NT2/D1 (cell line): ENCODE measurements at regions not wholly inside any gene's neighbourhood (a gene's known extent, or its start where the extent isn't known, plus 50 kb on each side); places are given as distances from the start of the nearest gene placed in this dataset.

ENCODE experiments used
- DNase-seq: peaks from one replicate; pipeline ENCODE4 v3.0.0-alpha.2; 2011; ENCODE audit warnings: low read depth, low spot score
- H3K27me3 ChIP-seq: 2 replicates; pipeline ENCODE4 v1.6.0; 2011; ENCODE audit warnings: mild to moderate bottlenecking; ENCODE audit not compliant: insufficient read length, insufficient read depth
- H3K36me3 ChIP-seq: 2 replicates; pipeline ENCODE4 v1.6.1; 2011; ENCODE audit warnings: mild to moderate bottlenecking, low read length, mixed read lengths; ENCODE audit not compliant: insufficient read depth, insufficient read length
- H3K4me1 ChIP-seq: 2 replicates; pipeline ENCODE4 v1.5.1; 2011; ENCODE audit not compliant: insufficient read depth, insufficient read length
- H3K4me3 ChIP-seq: 2 replicates; pipeline ENCODE4 v1.5.1; 2011; ENCODE audit warnings: low read depth; ENCODE audit not compliant: insufficient read length
- H3K9ac ChIP-seq: 2 replicates; pipeline ENCODE4 v1.6.0; 2011; ENCODE audit warnings: low read depth; ENCODE audit not compliant: insufficient read length
- H3K9me3 ChIP-seq: 2 replicates; pipeline ENCODE4 v1.5.1; 2011; ENCODE audit warnings: mild to moderate bottlenecking, low read length; ENCODE audit not compliant: insufficient read depth
- SUZ12 ChIP-seq: IDR thresholded peaks from 2 replicates; pipeline ENCODE4 v1.6.1; 2011; ENCODE audit not compliant: insufficient read length, insufficient read depth; ENCODE audit errors: extremely low read depth
- YY1 ChIP-seq: IDR thresholded peaks from 2 replicates; pipeline ENCODE4 v1.6.1; 2011; ENCODE audit not compliant: insufficient read length, insufficient read depth
- ZNF274 ChIP-seq: IDR thresholded peaks from 2 replicates; pipeline ENCODE4 v1.6.1; 2011; ENCODE audit warnings: mild to moderate bottlenecking, low read depth, low read length

DNA sequence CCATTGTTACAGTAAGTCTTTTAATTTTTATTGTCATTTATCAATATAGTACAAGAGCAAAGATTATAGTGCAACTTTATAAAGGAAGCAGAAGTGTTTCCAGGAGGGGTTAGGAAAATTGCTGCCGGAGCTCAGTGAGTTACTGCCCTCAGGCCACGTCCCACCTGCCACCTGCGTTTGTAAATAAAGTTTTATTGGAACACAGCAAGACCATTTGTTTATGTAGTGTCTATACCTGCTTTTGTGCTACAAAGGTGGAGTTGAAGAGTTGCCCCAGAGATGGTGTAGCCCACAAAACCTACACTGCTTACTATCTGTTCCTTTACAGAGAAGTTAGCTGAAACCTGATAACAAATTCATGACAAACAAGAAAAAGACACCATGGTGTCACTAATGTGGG, 437.8 kb upstream of the B3GAT1 start:
- no peaks in the 10 kb centered on the region for H3K27me3 ChIP-seq

DNA sequence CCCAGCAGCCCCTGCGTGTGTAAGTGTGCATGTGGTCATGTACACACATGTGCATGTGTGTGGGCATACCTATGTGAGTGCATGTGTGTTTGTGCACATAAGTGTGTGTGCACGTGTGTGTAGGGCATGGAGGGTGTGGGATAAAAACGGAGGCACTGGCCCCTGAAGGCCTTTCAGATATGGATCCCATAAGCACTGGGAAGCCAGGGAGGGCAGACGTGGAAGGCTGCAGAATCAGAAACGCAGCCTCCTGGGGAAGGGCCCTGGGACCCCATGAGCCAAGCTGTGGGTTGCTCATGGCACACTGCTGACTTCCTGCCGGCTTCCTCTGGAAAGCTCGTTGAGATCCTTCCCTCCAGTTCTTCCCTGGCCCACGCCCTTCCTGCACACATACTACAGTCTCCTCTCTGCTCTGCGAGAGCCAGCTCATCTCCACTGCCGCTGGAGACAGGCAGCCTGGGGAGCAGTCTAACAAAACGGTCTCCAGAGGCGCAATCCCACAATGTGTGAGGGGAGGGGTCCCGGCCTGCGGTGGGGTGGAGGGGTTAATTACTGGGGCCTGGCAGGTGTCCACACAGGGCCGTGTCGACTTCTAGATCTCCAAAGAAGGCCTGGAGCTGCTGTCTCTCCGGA, 435.2 kb upstream of the B3GAT1 start:
- H3K9ac ChIP-seq, result no peak overlapping the region

More for the DNA sequence above, 437.8 kb upstream of the B3GAT1 start:
- TF ChIP-seq YY1 (no peak), ZNF274 (no peak), SUZ12 (no peak)
- Histone ChIP-seq H3K9ac (no peak overlapping the region), H3K4me1 (no peaks in the 10 kb centered on the region), H3K36me3 (no peaks in the 10 kb centered on the region), H3K4me3 (no peak overlapping the region), H3K9me3 (no peaks in the 10 kb centered on the region)
- DNase-seq, result no peak

DNA sequence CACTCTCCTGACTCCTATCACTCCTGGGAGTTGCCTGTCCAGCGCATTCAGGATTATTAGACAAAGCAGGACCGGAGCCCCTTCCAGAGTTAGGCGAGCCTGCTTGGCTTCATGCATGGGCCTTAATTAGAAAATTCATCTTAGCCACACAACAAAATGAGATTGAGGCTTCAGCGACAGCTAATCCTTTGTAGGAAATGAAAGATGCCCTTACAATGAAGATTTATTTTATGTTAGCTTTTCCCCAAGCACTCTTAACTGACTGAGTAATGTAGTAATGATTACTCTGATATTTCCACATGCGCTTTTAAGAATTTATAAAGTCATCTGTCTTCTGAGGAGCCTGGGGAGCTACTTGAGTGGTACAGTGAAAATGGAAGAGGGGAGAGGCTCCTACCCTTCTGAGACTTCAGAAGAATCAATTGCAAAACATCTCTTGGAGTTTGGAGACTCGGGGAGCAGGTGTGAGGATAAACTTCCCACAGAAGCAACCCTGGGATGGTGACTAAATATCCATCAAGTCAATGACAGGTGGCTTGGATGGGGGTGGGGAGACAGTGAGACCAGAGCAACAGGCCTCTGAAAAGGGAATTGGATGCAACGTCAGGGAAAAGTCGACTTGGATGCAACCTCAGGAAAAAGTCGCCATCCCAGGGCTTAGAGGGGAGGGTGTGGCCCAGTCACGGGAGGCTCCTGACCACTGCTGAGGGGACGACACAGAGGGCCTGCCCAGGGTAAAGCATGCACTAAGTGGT, 434.5 kb upstream of the B3GAT1 start:
- Histone ChIP-seq H3K9me3 (no peaks in the 10 kb centered on the region), H3K4me3 (no peak overlapping the region)

More for the DNA sequence above, 435.2 kb upstream of the B3GAT1 start:
- no peak for DNase-seq
- TF ChIP-seq YY1, result no peak
- no peak for TF ChIP-seq ZNF274
- no peak for TF ChIP-seq SUZ12
- Histone ChIP-seq H3K27me3 (peaks cover under 1% of the 10 kb centered on the region), H3K4me1 (no peaks in the 10 kb centered on the region), H3K36me3 (no peaks in the 10 kb centered on the region), H3K4me3 (no peak overlapping the region), H3K9me3 (no peaks in the 10 kb centered on the region)

DNA sequence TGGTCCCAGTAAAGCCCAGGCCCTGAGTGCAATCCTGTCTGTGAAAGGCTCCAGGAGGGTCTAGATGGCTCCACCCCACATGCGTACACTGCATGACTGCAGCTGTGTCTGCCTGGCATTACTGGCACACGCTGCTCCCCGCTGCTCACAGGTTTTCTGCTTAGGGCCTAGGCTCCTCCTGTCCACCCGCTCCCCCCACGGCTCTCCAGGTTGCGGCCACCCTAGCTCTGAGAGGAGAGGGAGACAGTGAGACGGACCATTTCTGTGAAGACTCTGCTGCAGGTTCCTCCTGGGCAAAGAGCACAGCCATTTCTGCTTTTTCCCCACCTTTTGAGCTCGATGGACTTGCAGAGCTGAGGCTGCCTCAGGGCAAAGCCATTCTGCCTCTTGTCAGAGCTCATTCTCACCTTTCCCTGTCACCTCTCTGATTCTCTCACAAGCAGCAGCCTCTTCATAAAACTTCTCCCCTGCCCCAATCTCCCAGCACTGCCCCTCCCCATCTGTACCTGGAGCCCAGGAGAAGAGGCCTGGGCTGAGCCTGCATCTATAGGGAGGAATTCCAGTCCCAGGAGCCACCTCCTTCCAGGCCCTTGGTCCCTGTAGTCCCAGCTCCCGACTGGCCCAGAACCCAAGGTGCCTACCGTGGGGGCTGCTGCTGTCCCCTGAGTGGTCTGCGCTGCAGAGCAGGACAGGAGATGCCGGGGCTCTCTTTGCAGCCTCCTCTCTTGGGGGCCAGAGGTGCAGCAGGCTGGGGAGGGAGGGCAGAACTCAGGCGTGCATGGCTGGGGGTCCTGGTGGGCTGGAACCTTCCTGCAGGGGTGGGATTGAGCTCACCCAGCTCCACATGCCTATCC, 433.7 kb upstream of the B3GAT1 start:
- Histone ChIP-seq H3K4me1 (no peaks in the 10 kb centered on the region), H3K9ac (no peak overlapping the region), H3K27me3 (peaks cover 4% of the 10 kb centered on the region), H3K9me3 (no peaks in the 10 kb centered on the region), H3K36me3 (no peaks in the 10 kb centered on the region), H3K4me3 (no peak overlapping the region)
- TF ChIP-seq SUZ12, result no peak
- TF ChIP-seq YY1, result no peak
- TF ChIP-seq ZNF274, result no peak
- no peak for DNase-seq

More for the DNA sequence above, 434.5 kb upstream of the B3GAT1 start:
- H3K27me3 ChIP-seq, result peaks cover 4% of the 10 kb centered on the region
- TF ChIP-seq ZNF274 (no peak), YY1 (no peak), SUZ12 (no peak)
- no peaks in the 10 kb centered on the region for H3K4me1 ChIP-seq
- H3K9ac ChIP-seq, result no peak overlapping the region
- no peak for DNase-seq
- H3K36me3 ChIP-seq, result no peaks in the 10 kb centered on the region

DNA sequence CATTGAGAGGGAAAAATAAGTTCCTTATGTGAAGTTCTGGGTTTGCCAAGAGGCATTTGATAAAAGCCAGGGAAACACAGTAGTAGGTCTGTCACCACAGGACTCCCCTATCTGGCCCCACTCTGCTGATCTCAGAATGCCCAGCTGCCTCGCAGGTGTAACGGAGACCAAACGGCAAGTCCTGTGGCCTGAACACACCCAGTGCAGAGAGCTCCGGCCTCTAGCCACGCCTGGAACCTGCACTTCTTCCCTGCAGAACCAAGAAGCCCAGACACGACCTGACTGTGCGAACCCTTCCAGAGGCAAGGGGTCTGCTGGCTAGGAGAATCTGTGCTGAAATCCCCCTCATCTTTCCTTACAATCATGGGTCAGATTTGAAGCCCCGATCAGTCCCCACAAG, 432.8 kb upstream of the B3GAT1 start:
- no peaks in the 10 kb centered on the region for H3K36me3 ChIP-seq
- peaks cover 2% of the 10 kb centered on the region for H3K4me1 ChIP-seq
- H3K9ac ChIP-seq, result no peak overlapping the region
- no peak for TF ChIP-seq YY1
- TF ChIP-seq ZNF274, result no peak
- no peak for TF ChIP-seq SUZ12
- no peaks in the 10 kb centered on the region for H3K9me3 ChIP-seq
- DNase-seq, result no peak
- H3K4me3 ChIP-seq, result no peak overlapping the region
- H3K27me3 ChIP-seq, result peaks cover 7% of the 10 kb centered on the region

DNA sequence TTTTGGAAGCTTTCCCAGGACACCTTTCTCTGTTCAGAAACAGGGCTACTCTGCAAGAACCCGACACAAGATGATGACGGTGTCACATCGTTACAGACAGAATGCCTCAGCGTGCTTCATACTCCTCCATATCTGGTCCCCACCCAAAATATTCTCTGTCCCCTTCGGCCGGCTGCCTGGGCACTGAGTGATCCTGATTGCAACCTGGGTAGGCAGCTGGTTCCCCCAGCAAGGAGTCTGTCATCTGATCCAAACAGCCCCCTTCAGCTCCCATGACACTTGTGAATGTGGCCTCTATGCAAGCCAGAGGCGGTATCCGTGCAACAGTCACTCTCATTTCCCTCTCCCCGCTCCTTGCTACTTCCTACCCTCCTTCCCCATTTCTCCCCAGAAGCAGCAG, 431.7 kb upstream of the B3GAT1 start:
- DNase-seq, result no peak
- TF ChIP-seq ZNF274, result no peak
- TF ChIP-seq SUZ12, result no peak
- no peak for TF ChIP-seq YY1
- Histone ChIP-seq H3K36me3 (no peaks in the 10 kb centered on the region), H3K4me1 (peaks cover 2% of the 10 kb centered on the region), H3K9ac (no peak overlapping the region), H3K27me3 (peaks cover 7% of the 10 kb centered on the region), H3K9me3 (no peaks in the 10 kb centered on the region), H3K4me3 (no peak overlapping the region)
